ENCODE measurements at regions not wholly inside any gene's neighbourhood (a gene's known extent, or its start where the extent isn't known, plus 50 kb on each side); places are given as distances from the start of the nearest gene placed in this dataset.

- no peak overlapping the region for H3K27ac ChIP-seq (ENCODE audit: low read depth)
- no peak overlapping the region for H3K4me3 Mint-ChIP-seq
- DNase-seq (ENCODE audit: low spot score), result peak; percentile 48
- H2AFZ ChIP-seq, result no peak overlapping the region
- H3K36me3 Mint-ChIP-seq (ENCODE audit: low read depth), result peaks cover 13% of the 10 kb centered on the region
- no peak overlapping the region for H3K27ac Mint-ChIP-seq
- H3K27me3 ChIP-seq (ENCODE audit: insufficient read depth), result no peaks in the 10 kb centered on the region
- H3K4me3 ChIP-seq, result no peak overlapping the region
- H3F3A ChIP-seq (replicated peaks; ENCODE audit: low read depth), result no peaks in the 10 kb centered on the region
- no peak for TF ChIP-seq NANOG (IDR thresholded peaks at IDR 0.05; ENCODE audit: borderline replicate concordance)
- TF ChIP-seq EZH2phosphoT487 (IDR thresholded peaks at IDR 0.05; ENCODE audit: unreplicated experiment), result no peak
- TF ChIP-seq POLR2AphosphoS5 (IDR thresholded peaks at IDR 0.05; ENCODE audit: low read depth), result no peak
- no peak for TF ChIP-seq ZNF114 (CRISPR knock-in tag; IDR thresholded peaks at IDR 0.05)
- no peak for TF ChIP-seq ZNF462 (CRISPR knock-in tag; IDR thresholded peaks at IDR 0.05)
- TF ChIP-seq EZH2 (IDR thresholded peaks at IDR 0.05; ENCODE audit: low read depth, unreplicated experiment), result no peak
- TF ChIP-seq STAT1 (IDR thresholded peaks at IDR 0.05; ENCODE audit: unreplicated experiment), result no peak
- ATAC-seq, result peak; percentile 68
- no peaks in the 10 kb centered on the region for H3K9me2 ChIP-seq (ENCODE audit: insufficient read depth)
- H4K20me1 ChIP-seq (replicated peaks; ENCODE audit: insufficient read depth), result no peaks in the 10 kb centered on the region
- H3K9me3 Mint-ChIP-seq, result peaks cover 14% of the 10 kb centered on the region; the same call in 2 of the 3 replicates
- no peaks in the 10 kb centered on the region for H3K36me3 ChIP-seq (ENCODE audit: insufficient read depth)
- H3K4me2 ChIP-seq, result peak overlapping the region; percentile 15; the same call in 1 of the 2 replicates
- H3K79me2 ChIP-seq (replicated peaks; ENCODE audit: insufficient read depth), result no peaks in the 10 kb centered on the region
- peaks cover 5% of the 10 kb centered on the region for H3K27me3 Mint-ChIP-seq (ENCODE audit: insufficient read depth, low read depth, poor library complexity)
- peaks cover 26% of the 10 kb centered on the region for H3K4me1 ChIP-seq (ENCODE audit: insufficient read depth)
- peaks cover 16% of the 10 kb centered on the region for H3K4me1 Mint-ChIP-seq
Measured at GRCh38 chr3:66136597-66136996, 84.2 kb upstream of the SLC25A26 start.

Data from GM23338 (cell line).